HG03095 (cell line): ENCODE measurements at regions not wholly inside any gene's neighbourhood (a gene's known extent, or its start where the extent isn't known, plus 50 kb on each side); places are given as distances from the start of the nearest gene placed in this dataset.

ENCODE experiments used
- ATAC-seq: cut with Tn5 transposase; IDR thresholded peaks from one replicate; pipeline ENCODE4 v1.9.1; 2021; ENCODE audit warnings: moderate library complexity; ENCODE audit not compliant: unreplicated experiment

GRCh38 chr6:150711061-150711460 lies 111.4 kb downstream of the PLEKHG1 start:
- no peak for ATAC-seq

GRCh38 chr6:150711584-150712504 lies 112.2 kb downstream of the PLEKHG1 start:
- no peak for ATAC-seq

- ATAC-seq: no peak
Measured at GRCh38 chr6:150712505-150713252, 113.0 kb downstream of the PLEKHG1 start.

DNA sequence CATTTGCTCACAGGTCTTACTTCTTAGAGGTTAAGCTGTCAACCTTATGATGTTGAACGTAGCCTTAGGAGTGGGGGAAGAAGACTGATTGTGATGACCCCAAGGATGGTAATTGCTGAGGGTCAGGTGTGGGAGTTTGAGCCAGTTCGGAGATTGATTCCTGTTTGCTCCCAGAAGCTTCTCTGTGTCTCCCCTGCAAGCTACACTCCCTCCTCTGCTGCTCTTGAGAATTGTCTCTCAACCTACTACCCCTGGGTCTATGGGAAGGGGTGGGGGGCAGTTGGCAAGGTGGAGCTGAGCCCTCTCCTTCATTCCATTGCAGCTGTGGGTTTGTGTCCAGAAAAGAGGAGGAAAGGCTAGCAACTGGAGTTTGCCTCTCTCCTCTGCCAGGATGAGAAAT lies 113.8 kb downstream of the PLEKHG1 start:
- no peak for ATAC-seq

DNA sequence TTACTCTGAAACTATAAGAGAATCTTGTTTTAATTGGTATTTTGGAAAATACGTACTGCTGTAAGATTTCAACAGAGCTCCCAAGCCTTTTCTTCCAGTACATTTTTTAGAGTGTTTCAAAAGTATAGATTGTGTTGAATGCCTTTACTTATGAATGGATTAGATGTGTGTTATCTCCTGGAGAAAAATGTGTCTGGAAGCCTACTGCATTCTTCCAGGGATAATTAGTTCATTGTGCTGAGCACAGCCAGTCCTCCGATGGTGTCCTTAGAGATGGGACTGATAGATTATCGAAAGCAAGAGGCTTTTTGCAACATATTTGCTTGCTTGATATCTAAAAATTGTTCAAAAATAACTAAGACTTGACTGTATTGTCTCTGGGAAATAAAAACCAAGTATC lies 114.2 kb downstream of the PLEKHG1 start:
- ATAC-seq: no peak

- no peak for ATAC-seq
Measured at GRCh38 chr6:150715133-150715532, 115.4 kb downstream of the PLEKHG1 start.

GRCh38 chr6:150717419-150717818 lies 117.7 kb downstream of the PLEKHG1 start:
- ATAC-seq: no peak

- no peak for ATAC-seq
Measured at GRCh38 chr6:150719099-150719766, 119.5 kb downstream of the PLEKHG1 start.

GRCh38 chr6:150719831-150720230 lies 120.1 kb downstream of the PLEKHG1 start:
- ATAC-seq: no peak

DNA sequence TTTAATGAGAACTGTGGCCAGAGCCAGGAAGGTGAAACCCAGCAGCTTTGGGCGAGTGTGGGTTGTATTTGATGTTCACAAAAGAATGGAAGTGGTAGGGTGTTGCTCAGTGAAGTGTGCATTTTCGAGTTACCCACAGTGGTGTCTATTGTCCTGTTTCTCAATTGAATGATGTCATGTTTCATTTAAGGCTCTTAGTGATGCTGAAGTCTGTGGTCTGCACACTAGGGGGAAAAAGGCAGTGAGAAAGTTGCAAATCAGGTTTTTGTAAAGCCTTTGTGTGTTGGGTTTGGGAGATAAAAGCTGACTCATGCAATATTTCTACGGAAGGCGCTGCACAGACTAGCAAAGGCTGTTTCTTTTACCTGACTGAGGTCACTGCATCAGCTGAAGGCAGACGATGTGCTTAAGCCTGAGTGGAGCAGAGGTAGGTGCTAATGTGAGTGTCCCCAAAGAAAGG lies 121.1 kb downstream of the PLEKHG1 start:
- ATAC-seq: peak; percentile 99

DNA sequence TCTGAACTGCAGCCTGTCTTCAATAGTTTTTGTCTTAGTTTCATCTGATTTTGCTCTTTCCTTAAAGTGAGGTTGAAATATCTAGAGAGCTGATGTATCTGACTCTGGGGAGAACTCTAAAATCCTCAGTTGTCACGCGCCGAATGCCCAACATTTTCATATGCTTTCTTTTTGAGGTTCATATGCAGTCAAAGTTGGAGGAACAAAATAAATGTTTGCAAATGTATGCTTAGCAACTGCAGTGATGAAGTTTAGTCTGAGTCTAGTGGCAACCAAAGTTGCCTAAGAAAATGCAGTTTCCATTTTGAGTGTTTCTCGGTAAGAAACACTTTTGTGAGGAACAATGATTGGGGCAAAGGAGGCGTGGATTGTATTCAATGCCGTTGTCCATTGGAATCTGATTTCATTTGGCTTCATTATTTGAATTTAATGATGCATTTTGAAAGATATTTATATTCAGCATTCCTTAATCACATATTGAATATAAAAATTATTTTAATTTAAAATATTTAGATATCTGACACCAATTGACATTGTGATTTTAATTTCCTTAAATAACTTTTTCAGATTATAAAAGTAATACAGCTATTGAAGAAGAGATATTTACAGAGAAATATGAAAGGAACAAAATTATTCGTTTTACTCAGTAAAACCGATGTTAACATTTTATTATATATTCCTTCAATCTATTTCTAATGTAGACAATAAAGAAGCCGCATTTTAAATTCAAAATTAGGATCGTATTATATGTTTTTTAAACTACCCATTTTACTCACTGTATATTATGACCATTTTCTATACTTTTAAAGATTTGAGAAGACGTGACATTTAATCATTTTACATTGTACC lies 122.0 kb downstream of the PLEKHG1 start:
- ATAC-seq: no peak

DNA sequence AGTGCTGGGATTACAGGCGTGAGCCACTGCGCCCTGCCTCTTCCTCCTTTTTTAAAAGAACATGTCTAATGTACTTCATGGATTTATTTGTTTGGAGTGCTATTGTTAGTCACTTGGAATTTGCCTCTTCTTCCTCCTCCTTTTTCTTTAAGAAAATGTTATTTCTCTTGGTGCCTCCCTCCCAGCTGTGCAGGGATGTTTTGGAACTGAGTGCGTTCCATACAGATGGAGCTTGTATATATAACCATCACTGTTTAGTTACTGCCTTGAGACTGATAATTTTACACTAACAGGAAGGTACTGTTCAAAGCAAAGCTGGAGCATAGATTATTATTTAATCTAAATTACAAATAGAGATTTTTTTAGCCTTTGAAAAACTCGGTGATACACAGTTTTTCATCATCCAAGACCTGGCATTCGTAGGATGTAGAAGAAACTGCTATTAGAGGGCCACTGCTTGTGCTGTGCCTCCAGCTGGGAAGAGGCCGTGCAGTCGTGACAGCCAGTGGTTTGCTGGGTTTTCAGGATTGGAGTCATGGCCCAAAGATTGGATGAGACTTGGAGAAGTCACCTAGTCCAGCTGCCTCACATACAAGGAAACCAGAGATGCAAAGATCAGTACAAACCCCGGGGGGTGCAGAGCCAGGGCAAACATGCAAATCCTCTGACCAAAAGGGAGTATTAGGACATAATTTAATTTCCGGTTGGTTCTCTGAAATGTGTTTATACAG lies 123.1 kb downstream of the PLEKHG1 start:
- no peak for ATAC-seq

GRCh38 chr6:150723345-150723658 lies 123.6 kb downstream of the PLEKHG1 start:
- no peak for ATAC-seq

- ATAC-seq: no peak
Measured at GRCh38 chr6:150723857-150724256, 124.2 kb downstream of the PLEKHG1 start.

DNA sequence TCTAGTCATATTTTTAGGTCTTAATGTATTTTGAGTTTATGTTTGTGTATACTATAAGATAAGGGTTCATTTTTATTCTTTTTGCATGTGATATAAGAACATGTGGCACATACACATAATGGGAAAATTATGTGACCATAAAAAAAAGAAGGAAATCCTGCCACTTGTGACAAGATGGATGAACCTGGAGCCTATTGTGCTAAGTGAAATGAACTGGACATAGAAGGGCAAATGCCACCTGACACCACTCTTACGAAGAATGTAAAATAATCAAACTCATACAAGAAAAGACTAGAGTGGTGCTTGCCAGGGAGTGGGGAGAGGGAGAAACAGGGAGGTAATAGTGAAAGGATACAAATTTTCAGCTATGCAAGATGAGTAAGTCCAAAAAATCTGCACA lies 126.1 kb downstream of the PLEKHG1 start:
- ATAC-seq: no peak

DNA sequence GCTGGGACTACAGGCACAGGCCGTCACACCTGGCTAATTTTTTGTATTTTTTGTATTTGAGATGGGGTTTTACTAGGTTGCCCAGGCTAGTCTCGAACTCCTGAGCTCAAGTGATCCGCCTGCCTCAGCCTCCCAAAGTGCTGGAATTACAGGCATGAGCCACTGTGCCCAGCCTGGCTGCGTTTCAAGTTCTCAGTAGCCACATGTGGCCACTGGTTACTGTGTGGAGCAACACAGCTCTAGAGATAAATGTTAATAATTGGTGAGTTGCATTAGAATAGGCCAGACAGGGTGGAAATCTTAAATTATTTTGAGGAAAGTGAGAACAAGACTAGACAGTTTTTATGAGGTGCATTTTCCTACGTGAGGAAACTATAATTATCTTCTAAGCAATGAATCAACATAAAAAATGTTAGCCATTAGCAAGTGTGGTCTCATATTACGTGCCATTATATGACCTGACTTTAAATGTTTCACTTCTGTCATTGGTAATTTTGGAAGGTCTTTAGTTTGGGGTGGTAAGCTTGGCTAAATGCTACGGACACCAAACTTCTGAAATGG lies 129.6 kb downstream of the PLEKHG1 start:
- ATAC-seq: no peak

- no peak for ATAC-seq
Measured at GRCh38 chr6:150730801-150731457, 131.2 kb downstream of the PLEKHG1 start.

DNA sequence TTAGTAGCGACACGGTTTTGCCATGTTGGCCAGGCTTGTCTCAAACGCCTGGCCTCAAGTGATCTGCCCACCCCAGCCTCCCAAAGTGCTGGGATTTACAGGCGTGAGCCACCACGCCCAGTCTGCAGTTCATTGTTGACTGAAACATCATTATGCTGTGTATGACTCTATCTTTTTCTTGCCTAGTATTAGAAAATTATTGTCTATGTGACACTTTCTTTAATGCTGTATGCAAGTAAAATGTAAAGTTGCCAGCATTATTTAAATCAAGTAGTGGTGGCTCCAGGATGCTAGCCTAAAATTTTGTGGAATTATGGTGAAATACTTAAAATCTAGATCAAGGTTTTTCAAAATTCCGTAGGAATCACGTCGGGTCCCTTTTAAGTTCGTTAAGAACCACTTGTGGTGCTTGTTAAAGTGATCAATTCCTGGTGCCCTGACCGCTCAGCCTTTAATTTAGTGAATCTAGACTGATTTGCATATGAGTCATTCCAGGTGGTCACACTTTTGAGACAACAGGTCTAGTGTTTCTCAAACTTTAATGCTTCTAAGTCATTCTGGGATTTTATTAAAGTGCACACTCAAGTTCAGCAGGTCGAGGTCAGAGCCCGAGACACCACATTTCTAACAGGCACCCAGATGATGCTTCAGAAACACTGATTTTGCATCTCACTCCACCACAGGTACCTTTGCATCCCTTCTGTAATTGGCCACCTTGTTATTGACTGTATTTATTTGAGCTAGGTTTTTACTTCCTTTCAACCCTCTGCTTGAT lies 132.6 kb upstream of the MTHFD1L start:
- ATAC-seq: no peak
